GM18858 (cell line): ENCODE measurements at regions not wholly inside any gene's neighbourhood (a gene's known extent, or its start where the extent isn't known, plus 50 kb on each side); places are given as distances from the start of the nearest gene placed in this dataset.

Source experiments
- ATAC-seq: cut with Tn5 transposase; IDR thresholded peaks from one replicate; pipeline ENCODE4 v1.9.1; 2021; ENCODE audit not compliant: unreplicated experiment

GRCh38 chr18:55863876-55864275 lies 275.9 kb upstream of the TCF4 start:
- ATAC-seq, result no peak

- ATAC-seq, result no peak
Observed at GRCh38 chr18:55863391-55863706, 275.4 kb upstream of the TCF4 start.

GRCh38 chr18:55862693-55863390 lies 274.9 kb upstream of the TCF4 start:
- ATAC-seq, result no peak

GRCh38 chr18:55861266-55861665 lies 273.3 kb upstream of the TCF4 start:
- no peak for ATAC-seq

GRCh38 chr18:55858661-55859515 lies 270.9 kb upstream of the TCF4 start:
- ATAC-seq, result no peak

GRCh38 chr18:55857956-55858355 lies 270.0 kb upstream of the TCF4 start:
- ATAC-seq, result no peak

- no peak for ATAC-seq
Observed at GRCh38 chr18:55857409-55857808, 269.4 kb upstream of the TCF4 start.

GRCh38 chr18:55856679-55857078 lies 268.7 kb upstream of the TCF4 start:
- no peak for ATAC-seq

- no peak for ATAC-seq
Observed at GRCh38 chr18:55856229-55856628, 268.2 kb upstream of the TCF4 start.

- no peak for ATAC-seq
Observed at GRCh38 chr18:55853268-55853667, 265.3 kb upstream of the TCF4 start.

- no peak for ATAC-seq
Observed at GRCh38 chr18:55850904-55851303, 262.9 kb upstream of the TCF4 start.

- no peak for ATAC-seq
Observed at GRCh38 chr18:55849391-55849790, 261.4 kb upstream of the TCF4 start.

GRCh38 chr18:55847960-55848359 lies 260.0 kb upstream of the TCF4 start:
- no peak for ATAC-seq

GRCh38 chr18:55845221-55845620 lies 257.2 kb upstream of the TCF4 start:
- no peak for ATAC-seq

GRCh38 chr18:55844382-55844781 lies 256.4 kb upstream of the TCF4 start:
- no peak for ATAC-seq

- no peak for ATAC-seq
Observed at GRCh38 chr18:55841314-55841713, 253.3 kb upstream of the TCF4 start.

- no peak for ATAC-seq
Observed at GRCh38 chr18:55840601-55841170, 252.7 kb upstream of the TCF4 start.

- ATAC-seq, result no peak
Observed at GRCh38 chr18:55839343-55839742, 251.4 kb upstream of the TCF4 start.

GRCh38 chr18:55838841-55839240 lies 250.8 kb upstream of the TCF4 start:
- ATAC-seq, result no peak

GRCh38 chr18:55838319-55838718 lies 250.3 kb upstream of the TCF4 start:
- no peak for ATAC-seq

GRCh38 chr18:55833543-55833942 lies 245.6 kb upstream of the TCF4 start:
- ATAC-seq, result no peak

GRCh38 chr18:55830544-55830943 lies 242.6 kb upstream of the TCF4 start:
- no peak for ATAC-seq
